Smooth muscle cell of the brain vasculature (primary cell): ENCODE measurements at regions not wholly inside any gene's neighbourhood (a gene's known extent, or its start where the extent isn't known, plus 50 kb on each side); places are given as distances from the start of the nearest gene placed in this dataset.
"Not testable (repeated sequence)": the region's sequence is repeated elsewhere in the genome, so short reads cannot be mapped to it uniquely, and the experiment has no call there.

ENCODE experiments used
- DNase-seq: peaks from one replicate; pipeline ENCODE4 v3.0.0-alpha.2; 2012; ENCODE audit warnings: low read depth, low spot score

GRCh38 chr9:16272776-16273175, 597.7 kb downstream of the BNC2 start:
- DNase-seq, result no peak

GRCh38 chr9:16275795-16276624, 594.5 kb downstream of the BNC2 start:
- DNase-seq, result no peak

- DNase-seq, result no peak
Measured at GRCh38 chr9:16276866-16277265, 593.6 kb downstream of the BNC2 start.

GRCh38 chr9:16277471-16277960, 593.0 kb downstream of the BNC2 start:
- no peak for DNase-seq

GRCh38 chr9:16278326-16278999, 592.0 kb downstream of the BNC2 start:
- no peak for DNase-seq

- no peak for DNase-seq
Measured at GRCh38 chr9:16281707-16282106, 588.8 kb downstream of the BNC2 start.

GRCh38 chr9:16282216-16282615, 588.3 kb downstream of the BNC2 start:
- DNase-seq, result no peak

- DNase-seq, result no peak
Measured at GRCh38 chr9:16282718-16283117, 587.8 kb downstream of the BNC2 start.

- DNase-seq, result no peak
Measured at GRCh38 chr9:16286160-16286559, 584.3 kb downstream of the BNC2 start.

- no peak for DNase-seq
Measured at GRCh38 chr9:16289639-16290038, 580.8 kb downstream of the BNC2 start.

GRCh38 chr9:16290169-16290568, 580.3 kb downstream of the BNC2 start:
- DNase-seq, result no peak

GRCh38 chr9:16291921-16292320, 578.5 kb downstream of the BNC2 start:
- DNase-seq, result no peak

GRCh38 chr9:16293610-16294009, 576.9 kb downstream of the BNC2 start:
- no peak for DNase-seq

GRCh38 chr9:16294133-16294770, 576.2 kb downstream of the BNC2 start:
- no peak for DNase-seq

- DNase-seq, result not testable (repeated sequence)
Measured at GRCh38 chr9:16294940-16295339, 575.5 kb downstream of the BNC2 start.

- DNase-seq, result not testable (repeated sequence)
Measured at GRCh38 chr9:16299368-16299767, 571.1 kb downstream of the BNC2 start.

- DNase-seq, result no peak
Measured at GRCh38 chr9:16303506-16303905, 567.0 kb downstream of the BNC2 start.

GRCh38 chr9:16304301-16304700, 566.2 kb downstream of the BNC2 start:
- no peak for DNase-seq

GRCh38 chr9:16306586-16306985, 563.9 kb downstream of the BNC2 start:
- no peak for DNase-seq

GRCh38 chr9:16307626-16308195, 562.8 kb downstream of the BNC2 start:
- no peak for DNase-seq

GRCh38 chr9:16308645-16309044, 561.8 kb downstream of the BNC2 start:
- DNase-seq, result no peak

GRCh38 chr9:16309082-16309468, 561.4 kb downstream of the BNC2 start:
- DNase-seq, result no peak
